HEK293T (cell line): ENCODE measurements at regions not wholly inside any gene's neighbourhood (a gene's known extent, or its start where the extent isn't known, plus 50 kb on each side); places are given as distances from the start of the nearest gene placed in this dataset.

ENCODE experiments used
- ELF4 ChIP-seq: fragments of 450-650 bp; IDR thresholded peaks from 2 replicates; pipeline ENCODE4 v1.6.1; 2017; ENCODE audit warnings: antibody characterized with exemption
- SUZ12 ChIP-seq: fragments of 450-650 bp; IDR thresholded peaks from 2 replicates; pipeline ENCODE4 v1.6.1; 2016; ENCODE audit warnings: mild to moderate bottlenecking

GRCh38 chr20:60304026-60304590 is 345.9 kb downstream of the CDH26 start:
- TF ChIP-seq SUZ12, result no peak
- no peak for TF ChIP-seq ELF4
